GM13976 (cell line): ENCODE measurements at regions not wholly inside any gene's neighbourhood (a gene's known extent, or its start where the extent isn't known, plus 50 kb on each side); places are given as distances from the start of the nearest gene placed in this dataset.
"Not testable (repeated sequence)": the region's sequence is repeated elsewhere in the genome, so short reads cannot be mapped to it uniquely, and the experiment has no call there.

ENCODE experiments used
- DNase-seq: peaks from one replicate; pipeline ENCODE4 v3.0.0; 2012; ENCODE audit warnings: low spot score
- in situ Hi-C: fragments of 300-500 bp; cut with MboI; formaldehyde crosslinking; loops from one replicate; pipeline ENCODE4 v1.12.0; 2022; ENCODE audit warnings: low sequenced_read_pairs, mixed read lengths, inconsistent platforms; ENCODE audit not compliant: unreplicated experiment
- TF ChIP-seq, protein P1 (sequence below): IDR thresholded peaks from 2 replicates; pipeline ENCODE4 v1.5.1; 2012; ENCODE audit warnings: borderline replicate concordance, mild to moderate bottlenecking; ENCODE audit not compliant: insufficient read depth; ENCODE audit errors: extremely low read depth, missing control alignments, control extremely low read depth

DNA sequence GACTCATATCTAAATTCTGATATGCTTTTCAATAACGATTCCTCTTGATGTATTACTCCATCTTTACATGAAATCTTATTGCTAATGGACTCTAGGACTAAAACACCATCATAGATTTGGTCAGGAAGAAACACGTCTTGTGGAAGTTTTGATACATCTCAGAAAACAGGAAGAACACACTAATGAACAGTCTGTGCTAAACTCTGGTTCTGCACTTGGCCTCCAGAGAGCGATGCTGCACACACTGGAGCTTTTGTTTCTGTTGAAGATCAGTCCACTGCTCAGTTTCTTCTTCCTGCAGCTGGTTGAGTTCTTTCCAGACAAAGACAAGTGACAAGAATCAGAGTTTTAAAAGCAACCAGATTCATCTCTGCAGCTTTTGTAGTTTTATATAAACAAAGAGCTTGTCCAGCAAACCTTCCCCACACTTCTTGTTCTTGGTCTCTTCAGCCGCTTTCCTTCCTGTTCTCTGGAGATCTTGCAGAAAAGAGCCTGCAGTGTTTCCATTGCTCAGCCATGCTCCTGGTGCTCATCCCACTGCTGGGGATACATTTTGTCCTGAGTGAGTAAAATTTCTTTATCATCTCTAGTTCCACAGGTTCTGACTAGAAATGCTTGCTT lies 229.1 kb upstream of the OR4E1 start:
- no peak for DNase-seq
- in situ Hi-C loops, result no loop called here
- TF ChIP-seq, protein P1, sequence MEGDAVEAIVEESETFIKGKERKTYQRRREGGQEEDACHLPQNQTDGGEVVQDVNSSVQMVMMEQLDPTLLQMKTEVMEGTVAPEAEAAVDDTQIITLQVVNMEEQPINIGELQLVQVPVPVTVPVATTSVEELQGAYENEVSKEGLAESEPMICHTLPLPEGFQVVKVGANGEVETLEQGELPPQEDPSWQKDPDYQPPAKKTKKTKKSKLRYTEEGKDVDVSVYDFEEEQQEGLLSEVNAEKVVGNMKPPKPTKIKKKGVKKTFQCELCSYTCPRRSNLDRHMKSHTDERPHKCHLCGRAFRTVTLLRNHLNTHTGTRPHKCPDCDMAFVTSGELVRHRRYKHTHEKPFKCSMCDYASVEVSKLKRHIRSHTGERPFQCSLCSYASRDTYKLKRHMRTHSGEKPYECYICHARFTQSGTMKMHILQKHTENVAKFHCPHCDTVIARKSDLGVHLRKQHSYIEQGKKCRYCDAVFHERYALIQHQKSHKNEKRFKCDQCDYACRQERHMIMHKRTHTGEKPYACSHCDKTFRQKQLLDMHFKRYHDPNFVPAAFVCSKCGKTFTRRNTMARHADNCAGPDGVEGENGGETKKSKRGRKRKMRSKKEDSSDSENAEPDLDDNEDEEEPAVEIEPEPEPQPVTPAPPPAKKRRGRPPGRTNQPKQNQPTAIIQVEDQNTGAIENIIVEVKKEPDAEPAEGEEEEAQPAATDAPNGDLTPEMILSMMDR, result no peak

DNA sequence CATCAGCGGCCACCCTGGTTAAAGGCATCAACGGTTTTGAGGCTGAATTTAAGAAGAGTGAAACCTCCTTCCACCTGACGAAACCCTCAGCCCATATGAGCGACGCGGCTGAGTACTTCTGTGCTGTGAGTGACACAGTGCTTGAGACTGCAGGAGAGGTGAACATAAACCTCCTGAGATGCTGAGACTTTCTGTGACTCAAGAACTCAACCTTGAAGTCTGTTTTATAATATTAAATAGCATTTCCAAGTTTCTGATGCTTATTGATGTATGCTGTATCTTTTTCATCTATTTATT lies 221.2 kb upstream of the OR4E1 start:
- DNase-seq, in situ Hi-C loops: not testable (repeated sequence)

DNA sequence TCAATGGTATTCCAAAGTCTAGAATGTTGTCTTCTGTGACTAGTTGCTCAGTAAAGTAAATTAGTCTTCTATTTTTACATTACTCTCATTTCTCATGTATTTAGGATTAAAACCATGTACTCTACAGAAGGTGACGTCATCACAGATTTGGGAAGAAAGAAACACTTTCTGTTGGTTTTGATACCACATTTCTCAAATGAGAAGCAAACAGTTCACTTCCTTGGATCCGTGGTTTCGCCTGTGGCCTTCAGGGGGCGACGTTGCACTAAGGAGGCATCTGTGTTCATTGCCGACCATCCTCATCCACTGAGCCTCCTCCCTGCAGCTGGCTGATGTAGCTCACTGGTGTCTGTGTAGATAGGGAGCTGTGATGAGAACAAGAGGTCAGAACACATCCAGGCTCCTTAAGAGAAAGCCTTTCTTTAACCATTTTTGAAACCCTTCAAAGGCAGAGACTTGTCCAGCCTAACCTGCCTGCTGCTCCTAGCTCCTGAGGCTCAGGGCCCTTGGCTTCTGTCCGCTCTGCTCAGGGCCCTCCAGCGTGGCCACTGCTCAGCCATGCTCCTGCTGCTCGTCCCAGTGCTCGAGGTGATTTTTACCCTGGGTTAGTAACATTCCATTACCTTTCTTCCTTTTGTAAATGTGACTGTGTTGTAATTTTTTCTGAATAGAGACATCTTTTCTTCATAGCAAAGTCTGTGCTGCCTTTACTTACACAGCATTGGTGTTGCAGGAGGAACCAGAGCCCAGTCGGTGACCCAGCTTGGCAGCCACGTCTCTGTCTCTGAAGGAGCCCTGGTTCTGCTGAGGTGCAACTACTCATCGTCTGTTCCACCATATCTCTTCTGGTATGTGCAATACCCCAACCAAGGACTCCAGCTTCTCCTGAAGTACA lies 220.6 kb upstream of the OR4E1 start:
- in situ Hi-C loops, result no loop called here
- DNase-seq, result peak; percentile 6
- TF ChIP-seq, protein P1, result peak; percentile 22

DNA sequence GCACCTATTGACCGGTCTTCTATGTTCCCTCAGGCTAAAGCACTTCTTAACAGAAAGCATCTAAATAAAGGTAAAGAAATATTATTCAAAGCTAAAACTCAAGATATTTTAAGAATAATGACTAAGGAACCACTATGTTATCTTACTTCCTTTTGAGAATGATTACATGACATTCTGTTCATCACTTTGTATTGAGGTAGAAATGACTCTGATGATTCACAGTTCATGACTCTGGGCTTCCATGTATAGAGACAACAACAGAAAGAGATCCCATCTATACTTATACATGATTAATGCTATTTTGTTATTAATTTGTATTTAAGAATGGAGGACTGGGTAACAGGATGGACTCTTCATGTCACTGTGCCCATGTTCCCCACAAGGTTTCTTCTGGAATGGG lies 218.3 kb upstream of the OR4E1 start:
- in situ Hi-C loops, result no loop called here
- DNase-seq, result no peak
- TF ChIP-seq, protein P1, result no peak

DNA sequence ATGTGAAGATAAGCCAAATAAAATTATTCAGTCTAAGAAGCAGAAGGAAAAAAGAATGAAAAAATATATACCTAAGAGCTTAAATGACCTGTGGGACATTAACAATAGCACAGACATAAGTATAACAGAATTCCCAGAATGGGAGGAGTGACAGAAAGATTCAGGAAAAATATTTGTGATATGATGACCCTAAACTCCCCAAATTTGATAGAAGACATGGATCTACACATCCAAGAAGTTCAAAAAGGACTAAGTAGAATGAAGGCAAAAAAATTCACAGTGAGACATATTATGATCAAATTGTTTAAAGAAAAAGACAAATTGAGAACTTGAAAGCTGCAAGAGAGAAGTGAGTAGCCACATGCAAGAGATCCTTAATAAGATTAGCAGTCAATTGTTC lies 211.4 kb upstream of the OR4E1 start:
- DNase-seq, result no peak
- in situ Hi-C loops, result no loop called here
- TF ChIP-seq, protein P1, result no peak

DNA sequence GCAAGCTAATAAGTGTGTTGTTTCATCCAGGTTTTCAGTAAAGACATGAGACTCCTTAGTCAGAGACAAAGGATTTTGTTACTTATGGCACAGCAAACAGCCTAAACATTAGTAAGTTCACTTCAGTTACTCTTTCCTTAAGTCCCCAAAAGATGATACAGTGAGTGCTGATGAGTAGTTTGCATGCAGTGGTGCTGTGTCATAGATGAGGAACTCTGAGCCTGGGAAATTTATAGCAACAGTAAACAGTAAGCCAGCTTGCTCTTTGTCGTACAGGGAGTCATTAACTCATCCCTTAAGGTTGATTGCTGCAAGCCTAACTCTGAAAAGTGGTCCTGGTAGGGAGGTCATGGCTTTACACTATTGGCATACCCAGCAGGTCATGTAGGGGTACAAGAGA lies 208.6 kb upstream of the OR4E1 start:
- TF ChIP-seq, protein P1, result no peak
- DNase-seq, result no peak
- in situ Hi-C loops, result no loop called here

DNA sequence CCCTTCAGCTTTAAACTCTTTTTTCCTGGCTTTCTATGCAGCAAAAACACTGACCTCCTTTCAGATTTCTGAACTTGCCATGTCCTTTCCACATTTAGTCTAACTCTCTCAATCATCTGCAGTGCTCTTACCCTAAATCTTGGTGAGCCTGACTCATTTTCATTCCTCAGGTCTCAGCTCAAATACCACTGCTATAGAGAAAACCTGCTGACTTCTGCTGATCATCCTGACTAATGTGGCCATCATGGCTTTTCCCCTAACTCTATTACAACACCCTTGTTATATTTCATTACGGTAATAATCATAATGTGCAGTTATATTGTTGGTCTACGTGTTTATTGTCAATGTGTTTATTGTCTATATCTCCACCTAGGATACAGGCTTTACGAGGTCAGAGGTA lies 207.3 kb upstream of the OR4E1 start:
- no peak for DNase-seq
- in situ Hi-C loops, result no loop called here
- TF ChIP-seq, protein P1, result no peak
